Fibroblast of skin of left biceps (primary cell): ENCODE measurements at regions not wholly inside any gene's neighbourhood (a gene's known extent, or its start where the extent isn't known, plus 50 kb on each side); places are given as distances from the start of the nearest gene placed in this dataset.

Experiments
- DNase-seq, 2 experiments: peaks; one replicate each; pipeline ENCODE4 v3.0.0-alpha.2; 2013; ENCODE audit warnings: low read depth in 2 of 2

DNA sequence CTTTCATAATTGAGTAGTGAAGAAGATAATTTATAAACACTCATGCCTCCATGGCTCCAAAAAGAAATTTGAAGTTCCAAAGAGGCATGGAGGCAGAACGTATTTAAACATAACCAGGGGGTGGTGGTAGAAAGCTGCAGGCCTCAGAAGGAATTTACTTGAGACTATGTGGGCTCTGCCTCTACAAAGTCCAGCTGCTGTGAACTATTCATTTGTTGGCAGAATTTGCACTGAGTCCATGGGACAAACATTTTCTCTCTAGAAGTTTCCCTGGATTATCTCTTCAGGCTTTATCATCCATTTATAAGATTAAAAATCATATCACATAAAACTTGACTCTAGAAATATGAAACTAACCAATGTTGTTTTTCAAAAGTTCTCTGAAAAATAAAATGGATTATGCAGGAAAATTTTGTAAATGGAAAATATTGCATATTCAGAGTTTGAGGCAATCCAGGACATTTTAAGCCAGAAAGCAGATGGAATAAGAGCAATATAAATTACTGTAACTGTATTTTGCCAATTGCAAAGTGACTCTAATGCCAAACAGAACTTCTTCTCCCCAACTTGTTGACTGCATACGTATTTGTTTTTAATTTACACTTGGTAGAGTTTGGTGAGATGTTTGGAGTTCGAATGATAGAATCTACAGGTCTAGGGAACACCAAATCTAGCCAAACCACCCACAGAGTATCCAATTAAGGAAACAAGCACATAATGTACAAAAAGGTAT, 258.2 kb downstream of the ENC1 start:
- DNase-seq, result no peak

DNA sequence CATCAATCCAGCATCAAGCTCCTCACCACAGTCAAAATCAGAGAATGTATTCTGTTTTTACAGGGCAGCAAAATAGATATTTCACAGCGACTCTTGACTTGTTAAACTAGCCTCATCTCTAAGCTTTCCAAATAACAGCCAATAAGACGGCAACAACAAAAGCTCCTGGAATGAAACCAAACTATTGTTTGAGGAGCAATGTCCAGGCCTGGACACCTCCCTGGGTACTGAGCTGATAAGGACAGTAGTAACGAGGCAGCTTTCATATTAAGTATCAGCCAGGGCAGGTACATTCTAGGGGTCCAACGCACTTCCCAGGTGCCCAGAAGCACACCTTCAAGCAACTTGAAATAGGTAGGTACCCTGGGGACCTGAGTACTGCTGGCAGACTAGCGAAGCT, 260.3 kb downstream of the ENC1 start:
- DNase-seq, result no peak

DNA sequence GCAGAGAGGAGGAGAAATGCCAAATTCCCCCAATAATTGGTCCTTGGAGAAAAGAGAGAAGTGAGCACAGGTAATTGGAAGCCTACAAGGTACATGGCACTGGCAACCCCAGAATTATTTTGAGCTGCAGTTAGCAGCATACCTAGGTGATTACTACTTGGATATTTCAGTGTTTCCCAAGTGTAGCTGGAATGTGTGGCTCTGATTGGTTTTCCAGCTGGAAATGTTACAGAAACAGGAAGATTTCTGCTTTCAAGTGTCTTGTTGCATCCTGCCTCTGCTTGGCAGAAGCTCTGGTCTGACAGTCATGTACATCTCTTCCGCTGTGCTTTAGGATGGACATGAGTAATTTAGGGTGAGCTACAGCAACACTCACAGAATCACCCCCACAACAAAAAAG, 262.1 kb downstream of the ENC1 start:
- DNase-seq, result peak in 1 of 2 experiments; percentile 32

DNA sequence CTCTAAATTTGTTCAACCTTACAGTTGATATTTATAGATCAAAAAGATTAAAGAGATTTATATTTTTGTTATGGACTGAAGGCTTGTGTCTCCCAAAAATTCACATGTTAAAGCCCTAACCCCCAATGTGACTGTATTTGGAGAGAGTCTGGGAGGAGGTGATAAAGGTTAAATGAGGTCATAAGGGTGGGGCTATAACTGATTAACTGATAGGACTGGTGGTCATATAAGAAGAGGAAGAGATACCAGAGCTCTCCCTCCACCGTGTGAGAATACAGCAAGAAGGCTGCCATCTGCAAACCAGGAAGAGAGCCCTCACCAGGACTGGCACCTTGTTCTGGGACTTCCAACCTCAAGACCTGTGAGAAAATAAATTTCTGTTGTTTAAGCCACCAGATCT, 264.3 kb downstream of the ENC1 start:
- no peak for DNase-seq

DNA sequence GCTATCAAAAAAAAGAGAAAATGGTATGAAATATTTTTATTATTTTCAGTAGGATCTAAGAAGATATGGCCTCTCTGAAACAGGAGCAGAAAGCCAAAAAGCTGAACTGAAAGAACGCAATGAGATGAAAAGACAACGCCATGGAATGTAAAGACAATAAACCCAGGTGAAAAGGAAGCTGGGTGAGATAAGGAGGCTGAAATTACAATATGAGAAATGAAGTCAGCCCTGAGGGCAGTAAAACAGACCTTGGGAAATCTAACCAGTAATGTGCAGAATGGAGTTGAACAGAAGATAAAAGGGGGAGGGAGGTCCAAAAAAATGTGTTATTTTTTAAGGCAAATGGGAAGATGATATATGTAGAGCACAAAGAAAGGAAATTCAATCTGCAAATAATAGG, 265.3 kb downstream of the ENC1 start:
- no peak for DNase-seq

DNA sequence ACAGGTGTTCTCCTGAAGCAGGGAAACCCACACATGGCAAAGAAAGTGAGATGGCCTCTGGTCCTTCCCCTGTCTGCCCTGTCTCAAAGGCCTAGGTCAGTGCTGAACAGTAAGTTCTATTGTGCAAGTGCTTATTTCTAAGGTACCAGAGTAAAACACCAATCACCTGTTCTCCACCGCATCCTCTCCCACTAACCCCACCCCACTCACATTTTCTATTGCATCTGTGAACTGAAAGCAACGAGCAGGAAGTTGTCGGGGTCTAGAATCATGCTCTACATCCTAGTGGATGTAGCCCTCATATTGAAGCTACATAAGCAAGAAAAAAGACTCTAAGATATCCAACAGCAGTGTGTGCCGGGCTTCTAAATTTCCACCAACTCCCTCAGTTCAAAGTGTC, 265.9 kb downstream of the ENC1 start:
- DNase-seq, result no peak

DNA sequence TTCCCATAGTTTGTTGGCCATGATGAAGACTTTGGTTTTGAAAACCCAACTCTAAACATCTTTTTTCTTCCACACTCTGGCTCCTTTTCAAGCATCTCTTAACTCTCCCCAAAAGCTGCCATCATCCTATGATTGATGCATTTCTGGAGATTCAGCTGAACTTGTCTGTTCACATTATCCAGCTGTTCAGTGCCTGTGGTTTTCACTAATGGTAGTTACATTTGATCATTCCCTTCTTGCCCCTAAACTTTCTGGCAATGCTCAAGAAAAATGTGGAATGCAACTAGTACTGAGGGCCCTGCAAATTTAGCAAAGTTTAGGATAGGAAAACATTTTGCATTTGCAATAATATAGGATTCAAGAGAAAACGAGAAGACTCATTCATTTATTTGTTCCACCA, 267.5 kb downstream of the ENC1 start:
- DNase-seq, result peak; percentile 25 to 30

DNA sequence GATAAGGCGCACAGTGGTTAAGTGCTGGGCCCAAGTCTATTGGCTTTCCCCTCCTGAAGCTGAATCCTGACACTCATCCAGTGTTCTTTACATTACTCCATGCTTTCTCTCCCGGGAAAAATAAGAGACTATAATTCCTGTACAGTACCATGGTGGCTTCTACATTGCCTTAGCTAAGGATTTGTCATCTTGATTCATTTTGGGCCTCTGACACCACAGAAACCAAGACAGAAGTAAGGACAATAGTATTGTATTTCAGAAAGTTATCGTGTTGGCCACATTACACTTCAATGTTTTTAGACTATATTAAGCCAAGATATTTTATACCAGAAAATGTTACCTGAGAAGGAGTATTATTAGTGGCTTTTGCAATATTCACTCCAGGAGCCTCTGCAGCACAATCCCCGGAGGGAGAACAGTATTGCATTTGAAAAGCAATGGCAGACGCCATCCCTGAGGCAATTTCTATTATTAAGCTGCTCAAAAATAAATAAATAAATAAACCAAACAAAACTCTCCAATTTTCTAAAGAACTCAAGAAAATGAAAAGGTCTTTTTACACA, 267.9 kb downstream of the ENC1 start:
- no peak for DNase-seq

DNA sequence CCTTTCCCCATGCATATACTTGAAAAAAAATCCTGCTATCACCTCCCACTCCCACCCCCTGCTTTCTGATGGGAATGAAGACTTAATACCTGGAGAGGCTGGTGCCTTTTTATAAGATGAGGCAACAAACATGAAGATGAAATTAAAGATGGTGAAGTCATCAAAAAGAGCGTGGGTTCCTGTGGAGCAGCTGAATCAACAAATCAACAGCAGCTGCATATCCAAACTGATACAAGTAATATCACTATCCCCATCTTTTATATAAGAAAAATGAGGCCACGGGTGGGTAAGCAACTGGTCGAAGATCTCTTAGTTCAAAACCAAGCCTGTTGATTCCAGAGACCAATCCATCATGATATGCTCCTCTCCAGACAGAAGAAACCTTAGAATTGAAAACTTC, 268.5 kb downstream of the ENC1 start:
- DNase-seq, result no peak

DNA sequence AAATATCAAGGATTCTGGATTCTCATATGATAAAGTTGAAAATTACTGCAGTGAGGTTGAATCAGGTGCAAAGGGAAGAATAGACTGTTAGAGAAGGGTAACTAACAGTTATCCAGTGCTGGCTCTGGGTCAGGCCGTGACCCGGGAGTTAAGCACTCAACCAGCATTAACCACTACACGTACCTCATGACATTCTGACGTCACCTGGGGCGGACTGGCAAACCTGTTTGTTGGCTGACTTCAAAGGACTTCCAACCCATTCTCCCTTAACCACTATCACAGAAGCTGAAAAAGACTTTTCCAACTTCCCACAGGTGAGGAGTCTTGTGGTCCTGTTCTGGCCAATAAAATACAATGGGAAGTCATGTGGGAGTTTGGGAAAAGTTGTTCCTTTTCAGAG, 268.9 kb downstream of the ENC1 start:
- DNase-seq, result no peak

DNA sequence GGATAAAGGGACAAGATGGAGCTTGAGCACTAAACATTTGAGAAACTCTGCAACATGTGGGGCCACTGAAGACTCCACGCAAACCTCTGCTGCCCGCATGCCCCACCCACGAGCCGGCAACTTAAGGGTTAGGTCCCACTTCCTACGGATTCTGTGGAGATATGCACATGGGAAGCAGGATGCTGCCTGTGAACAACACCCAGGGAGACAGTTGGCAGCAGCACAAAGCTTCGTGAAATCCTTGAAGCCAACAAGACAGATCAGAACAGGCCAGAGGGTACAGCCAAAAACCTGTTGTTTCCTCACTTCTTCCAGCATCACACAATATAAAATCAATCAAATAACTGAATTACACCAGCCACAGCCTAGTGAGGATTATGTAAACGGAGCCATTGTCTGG, 270.4 kb downstream of the ENC1 start:
- no peak for DNase-seq

DNA sequence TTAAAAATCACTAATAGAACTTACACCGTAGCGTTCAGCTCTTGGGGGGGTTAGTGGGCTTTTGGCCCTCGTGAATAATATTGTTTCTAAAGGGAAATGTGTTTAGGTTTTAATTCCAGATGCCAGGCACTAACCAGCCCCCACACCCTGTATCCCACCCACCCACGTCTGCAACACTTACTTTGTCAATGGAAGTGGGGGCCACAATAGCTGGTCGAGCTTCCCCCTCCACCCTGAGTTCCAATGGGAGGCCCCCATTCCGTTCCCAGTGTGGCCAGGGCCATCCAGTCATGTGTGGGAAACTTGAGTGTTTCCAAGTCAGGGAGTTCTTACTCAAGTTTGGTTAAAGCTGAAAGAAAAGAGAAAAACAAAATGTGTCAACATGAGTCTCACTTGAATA, 271.4 kb downstream of the ENC1 start:
- DNase-seq, result no peak

DNA sequence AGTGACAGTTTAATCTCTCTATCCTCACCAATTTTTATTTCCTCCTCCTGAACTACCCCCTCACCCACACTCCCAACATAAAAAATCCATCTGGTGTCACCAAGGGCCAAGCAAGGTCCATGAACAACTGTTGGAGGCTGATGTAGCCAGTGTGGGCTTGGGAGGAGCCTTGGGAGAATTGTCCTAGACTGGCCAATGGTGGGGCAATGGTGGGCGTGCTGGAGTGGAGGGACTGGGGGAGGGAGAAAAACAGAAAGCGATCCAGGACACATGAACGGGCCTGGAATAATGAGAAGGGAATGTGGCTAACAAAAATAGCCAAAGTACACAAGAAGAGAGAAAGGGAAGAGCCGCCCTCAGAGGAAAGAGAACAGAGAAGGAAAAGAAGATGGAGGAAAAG, 272.6 kb downstream of the ENC1 start:
- no peak for DNase-seq

DNA sequence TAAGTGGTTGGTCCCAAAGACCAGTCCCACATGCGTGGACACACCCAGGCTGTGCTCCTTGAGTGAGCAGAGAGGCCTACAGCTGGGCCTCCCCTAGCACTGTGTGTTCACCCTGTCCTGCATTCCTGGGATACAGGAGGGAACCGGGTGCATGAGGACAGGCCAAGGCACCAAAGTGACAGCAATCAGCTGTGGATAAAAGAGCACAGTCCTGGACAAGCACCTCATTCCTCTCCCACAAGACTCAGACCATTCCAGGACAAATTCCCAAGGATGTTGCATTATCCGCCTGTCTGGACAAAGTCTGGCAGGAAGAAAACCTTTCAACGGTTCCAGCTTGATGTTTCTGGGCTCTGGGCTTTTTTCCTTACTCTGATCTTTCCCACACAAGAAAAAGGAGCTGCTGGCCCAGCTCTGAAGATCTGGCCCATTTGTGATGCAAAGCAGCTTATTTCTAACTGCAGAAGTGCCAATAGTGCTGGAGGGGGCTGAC, 273.2 kb downstream of the ENC1 start:
- DNase-seq, result no peak

DNA sequence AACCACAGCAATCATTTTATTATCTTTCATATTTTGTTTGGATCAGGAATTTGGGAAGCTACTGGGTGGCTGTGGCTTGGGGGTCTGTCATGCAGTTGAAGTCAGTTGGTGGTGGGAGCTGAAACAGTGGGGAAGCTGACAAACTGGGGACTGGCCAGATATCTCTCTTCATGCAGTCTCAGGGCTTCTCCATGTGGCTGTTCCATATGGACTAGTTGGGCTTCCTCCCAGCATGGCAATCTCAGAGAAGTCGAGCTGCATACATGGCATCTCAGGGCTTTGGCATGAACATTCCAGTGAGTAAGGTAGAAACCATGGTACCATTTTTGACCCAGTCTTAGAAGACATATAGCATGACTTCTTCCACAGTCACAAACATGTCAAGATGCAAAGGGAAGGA, 274.8 kb downstream of the ENC1 start:
- no peak for DNase-seq

DNA sequence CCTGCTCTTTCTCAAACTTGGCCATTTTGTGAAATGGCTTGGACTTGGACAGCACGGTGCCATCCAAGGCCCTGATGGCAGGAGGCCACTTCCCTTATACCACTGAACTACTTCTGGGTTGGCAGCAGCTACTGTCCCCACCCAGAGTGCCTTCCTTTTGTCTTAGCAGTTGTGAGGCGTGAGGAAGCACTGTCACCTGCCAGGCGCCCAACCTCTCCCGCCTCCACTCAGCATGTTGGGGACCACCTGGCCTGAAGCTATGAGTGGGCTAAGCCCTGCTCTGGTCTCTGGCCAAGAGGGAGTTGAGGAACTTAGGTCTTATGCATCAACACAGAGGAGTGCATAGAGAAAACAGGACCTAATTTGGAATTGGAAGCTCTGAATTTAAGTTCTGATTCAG, 276.0 kb downstream of the ENC1 start:
- DNase-seq, result no peak

DNA sequence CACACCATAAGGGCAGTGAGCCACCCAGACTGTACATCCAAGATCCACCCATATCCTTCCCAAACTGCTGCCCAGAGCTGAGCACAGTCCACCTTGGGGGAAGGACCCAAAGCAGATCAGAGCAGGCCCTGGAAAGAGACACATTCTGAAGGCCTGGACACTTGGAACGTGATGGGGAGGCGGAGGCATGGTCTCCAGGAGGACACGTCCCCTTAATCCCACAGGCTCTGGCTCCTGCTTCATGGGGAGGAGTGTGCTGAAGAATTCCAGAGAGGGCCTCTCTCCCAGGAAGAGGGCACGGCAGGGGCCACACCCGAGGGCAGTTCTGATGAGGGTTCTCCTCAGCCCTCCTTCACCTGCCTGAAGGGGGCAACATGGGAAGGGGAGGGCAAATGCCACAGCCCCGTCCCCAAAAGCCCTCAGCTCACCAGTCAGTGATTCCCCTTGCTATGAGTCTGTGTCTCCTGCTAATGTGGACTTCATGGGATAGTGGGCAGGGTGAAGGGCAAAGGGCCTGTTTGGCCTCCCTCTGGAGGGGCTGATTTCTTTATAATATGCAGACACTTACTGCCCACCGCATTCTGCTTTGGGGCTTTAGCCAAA, 276.8 kb downstream of the ENC1 start:
- DNase-seq, result no peak

DNA sequence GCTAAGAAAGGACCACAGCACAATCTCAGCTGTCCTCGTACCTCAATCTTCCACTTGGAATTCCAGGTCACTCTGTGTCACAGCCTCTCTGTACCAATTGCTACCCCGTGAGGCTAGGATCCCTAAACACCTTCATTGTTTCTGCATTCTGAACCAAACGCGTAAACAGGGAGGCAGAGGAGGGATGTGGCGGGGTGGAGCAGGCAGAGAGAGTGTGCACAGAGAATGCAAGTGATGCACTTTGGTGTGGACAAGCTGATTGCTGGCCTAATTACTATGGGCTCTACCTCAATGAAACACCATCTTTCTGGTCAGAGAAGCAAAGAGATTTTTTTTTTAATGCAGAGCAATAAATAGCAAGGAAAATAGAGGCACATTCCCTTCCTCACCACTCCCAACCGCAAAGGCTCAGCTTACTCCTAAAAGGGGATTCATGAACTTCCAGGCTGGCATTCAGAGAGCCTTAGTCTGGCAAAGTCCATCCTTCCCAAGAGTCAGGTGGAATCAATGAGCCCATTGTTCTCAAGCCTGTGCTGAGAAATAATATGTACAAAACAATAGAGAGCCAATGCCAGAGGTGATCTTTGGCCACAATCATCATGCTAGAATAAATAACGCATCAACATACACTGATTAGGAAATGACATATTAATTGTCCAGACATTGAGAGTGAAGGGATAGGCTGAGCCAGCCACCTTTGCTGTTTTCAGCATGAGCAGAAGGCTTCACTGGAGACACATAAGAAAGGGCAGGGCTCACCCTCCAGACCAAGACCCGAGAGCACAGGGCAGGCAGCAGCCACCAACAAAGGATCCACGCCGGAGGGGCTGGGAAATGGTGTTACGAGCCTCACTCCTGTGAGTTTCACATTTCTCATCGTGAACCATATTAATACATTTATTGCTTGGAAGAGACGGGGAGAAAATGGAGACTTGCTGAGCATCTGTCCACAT, 278.8 kb downstream of the ENC1 start:
- no peak for DNase-seq

DNA sequence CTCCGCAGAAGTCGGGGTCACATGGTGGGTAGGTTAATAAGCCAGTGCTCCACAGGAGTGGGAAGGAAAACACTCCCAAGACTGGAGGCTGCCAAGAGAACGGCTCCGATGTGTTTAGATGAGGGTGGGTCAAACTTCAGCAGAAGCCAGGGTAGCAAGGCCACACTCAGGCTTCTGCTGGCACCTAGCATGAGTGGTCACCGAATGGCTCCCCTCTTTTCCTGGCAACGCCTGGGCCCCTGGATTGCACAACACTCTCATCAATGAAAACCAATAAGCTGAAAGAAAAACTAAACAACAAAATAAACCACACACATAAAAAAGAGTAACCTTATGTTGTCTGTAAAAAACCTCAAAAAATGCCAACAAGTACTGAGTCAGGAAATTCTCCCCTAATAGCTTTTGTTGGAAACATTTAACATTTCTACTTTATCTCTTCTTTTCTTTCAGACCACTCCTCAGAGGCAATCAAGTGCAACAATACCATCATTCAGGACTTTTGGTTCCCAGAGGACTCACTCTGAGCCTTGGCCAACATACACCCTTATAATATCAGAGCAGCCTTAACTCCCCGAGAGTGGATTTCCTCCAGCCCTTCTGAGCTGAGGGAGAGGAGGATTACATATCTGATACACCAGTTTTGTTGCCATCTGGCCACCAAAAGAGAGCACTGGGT, 279.9 kb downstream of the ENC1 start:
- no peak for DNase-seq

DNA sequence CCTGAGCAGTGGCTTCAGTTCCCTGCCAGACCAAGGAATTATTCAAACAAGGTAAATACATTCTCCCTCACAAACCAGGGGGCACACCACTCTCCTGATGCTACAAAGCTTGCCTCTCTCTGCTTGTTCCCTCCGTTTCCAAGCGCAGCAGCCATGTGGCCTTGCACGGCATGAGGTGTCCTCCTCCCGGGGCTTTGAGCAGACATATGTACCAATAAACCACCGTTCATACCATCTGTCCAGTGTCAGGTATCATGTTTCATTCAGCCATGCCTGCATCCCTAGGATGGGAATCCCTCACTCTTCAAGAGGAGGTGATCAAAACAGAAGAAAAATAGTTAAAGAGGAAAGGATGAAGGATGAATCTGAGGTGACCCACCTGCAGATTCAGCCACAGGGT, 282.7 kb downstream of the ENC1 start:
- DNase-seq, result no peak

DNA sequence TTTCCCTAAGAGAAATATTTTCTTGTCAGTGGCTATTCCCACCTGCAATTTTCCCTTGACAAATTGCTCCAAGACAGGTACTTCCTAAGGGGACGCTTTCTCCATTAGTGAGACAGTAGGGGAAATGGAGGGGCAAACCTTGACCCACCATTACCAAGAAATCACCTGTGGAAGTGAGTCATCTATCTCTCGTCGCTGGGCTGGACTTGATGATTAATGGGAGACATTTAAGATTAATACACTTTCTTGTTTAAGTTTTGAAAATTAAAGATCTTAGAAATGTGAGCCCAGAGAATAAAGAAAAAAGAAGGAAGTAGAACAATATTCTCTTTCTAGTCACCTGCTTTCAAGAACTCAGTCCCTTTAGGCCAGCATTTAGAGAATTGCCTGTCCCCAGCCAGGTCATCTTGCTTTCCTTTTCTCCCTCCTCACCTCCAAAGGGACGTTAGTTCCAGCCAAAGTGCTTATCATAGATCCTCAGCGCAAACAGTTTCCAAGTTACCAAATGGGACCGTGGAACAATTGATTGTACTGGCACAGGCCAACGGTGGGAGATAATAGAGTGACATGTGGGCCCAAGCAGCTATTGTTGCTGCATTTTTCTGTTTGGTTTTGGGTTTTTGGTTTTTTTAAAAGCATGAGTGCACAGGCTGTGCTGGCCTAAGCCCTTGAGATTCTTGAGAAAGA, 284.4 kb downstream of the ENC1 start:
- no peak for DNase-seq
